Occipital lobe (tissue), 1 donor: ENCODE measurements at regions not wholly inside any gene's neighbourhood (a gene's known extent, or its start where the extent isn't known, plus 50 kb on each side); places are given as distances from the start of the nearest gene placed in this dataset.

Source experiments
- DNase-seq: peaks from one replicate; lab custom pipeline; 2025; lab: John Stamatoyannopoulos, UW

GRCh38 chr3:187972454-187972853 lies 181.5 kb upstream of the LPP start:
- no peak for DNase-seq

- DNase-seq: no peak
These were observed 179.7 kb upstream of the LPP start for GRCh38 chr3:187973977-187974870.

- DNase-seq: no peak
These were observed 179.1 kb upstream of the LPP start for GRCh38 chr3:187974871-187975271.

GRCh38 chr3:187975561-187976364 lies 178.2 kb upstream of the LPP start:
- DNase-seq: no peak

GRCh38 chr3:187976365-187976900 lies 177.5 kb upstream of the LPP start:
- DNase-seq: no peak

GRCh38 chr3:187977659-187978058 lies 176.3 kb upstream of the LPP start:
- no peak for DNase-seq

- no peak for DNase-seq
These were observed 175.4 kb upstream of the LPP start for GRCh38 chr3:187978433-187979011.

- DNase-seq: no peak
These were observed 174.4 kb upstream of the LPP start for GRCh38 chr3:187979564-187979963.

- no peak for DNase-seq
These were observed 173.1 kb upstream of the LPP start for GRCh38 chr3:187980861-187981260.

GRCh38 chr3:187982142-187982541 lies 171.8 kb upstream of the LPP start:
- DNase-seq: no peak

- no peak for DNase-seq
These were observed 170.4 kb upstream of the LPP start for GRCh38 chr3:187983484-187984124.

- DNase-seq: no peak
These were observed 168.3 kb upstream of the LPP start for GRCh38 chr3:187985647-187986046.

GRCh38 chr3:187986514-187986934 lies 167.4 kb upstream of the LPP start:
- DNase-seq: no peak

- DNase-seq: no peak
These were observed 166.8 kb upstream of the LPP start for GRCh38 chr3:187987187-187987586.

- DNase-seq: no peak
These were observed 166.0 kb upstream of the LPP start for GRCh38 chr3:187987924-187988323.

GRCh38 chr3:187989575-187990153 lies 164.3 kb upstream of the LPP start:
- no peak for DNase-seq

- no peak for DNase-seq
These were observed 161.3 kb upstream of the LPP start for GRCh38 chr3:187992609-187993008.

GRCh38 chr3:187994221-187995042 lies 159.5 kb upstream of the LPP start:
- DNase-seq: no peak

GRCh38 chr3:187995043-187995400 lies 158.9 kb upstream of the LPP start:
- DNase-seq: no peak

- no peak for DNase-seq
These were observed 158.3 kb upstream of the LPP start for GRCh38 chr3:187995667-187996066.
